Transverse colon (tissue), 4 donors: ENCODE measurements at regions not wholly inside any gene's neighbourhood (a gene's known extent, or its start where the extent isn't known, plus 50 kb on each side); places are given as distances from the start of the nearest gene placed in this dataset.
"Not testable (repeated sequence)": the region's sequence is repeated elsewhere in the genome, so short reads cannot be mapped to it uniquely, and the experiment has no call there.

Experiments used
- DNase-seq: peaks from one replicate; pipeline ENCODE4 v3.0.0-alpha.2; 2019
- H3K27ac ChIP-seq, 4 donors: fragments of 200-600 bp; sonication (generic); 2 replicates each; pipeline ENCODE4 v1.5.1; 2016 to 2018; ENCODE audit warnings: inconsistent platforms in 4 of 4
- H3K27me3 ChIP-seq: fragments of 200-600 bp; sonication (generic); 2 replicates; pipeline ENCODE4 v1.5.1; 2017; ENCODE audit warnings: inconsistent platforms
- H3K36me3 ChIP-seq, 4 donors: fragments of 200-600 bp; sonication (generic); 2 replicates each; pipeline ENCODE4 v1.5.1; 2017 to 2019; ENCODE audit warnings: inconsistent platforms in 4 of 4
- H3K4me1 ChIP-seq, 4 donors: fragments of 200-600 bp; sonication (generic); 2 replicates each; pipeline ENCODE4 v1.5.1; 2017 to 2020; ENCODE audit warnings: inconsistent platforms in 4 of 4
- H3K4me3 ChIP-seq, 4 donors: fragments of 200-600 bp; sonication (generic); 1 replicate in 1 of 4; 2 replicates in 3 of 4; pipeline versions ENCODE4 v1.5.1 to v1.6.1; 2017 to 2019; ENCODE audit warnings: inconsistent platforms in 4 of 4
- H3K9me3 ChIP-seq, 2 donors: fragments of 200-600 bp; sonication (generic); 2 replicates each; pipeline ENCODE4 v1.5.1; 2017 to 2019; ENCODE audit warnings: inconsistent platforms in 2 of 2
- CTCF ChIP-seq, 5 experiments: fragments of 200-600 bp in 3 of 5; fragments of 450-650 bp in 2 of 5; sonication (generic) in 3 of 5; IDR thresholded peaks; 1 replicate in 2 of 5; 2 replicates in 3 of 5; pipeline ENCODE4 v1.5.1; 2016 to 2017; ENCODE audit warnings: antibody characterized with exemption in 5 of 5, inconsistent platforms in 3 of 5, mild to moderate bottlenecking in 2 of 5, moderate library complexity in 1 of 5
- EP300 ChIP-seq: sonication (generic); formaldehyde crosslinking; IDR thresholded peaks from one replicate; pipeline ENCODE4 v1.6.1; 2017; ENCODE audit warnings: antibody characterized with exemption, low read depth
- POLR2A ChIP-seq: fragments of 450-650 bp; IDR thresholded peaks from one replicate; pipeline ENCODE4 v1.6.1; 2016; ENCODE audit warnings: antibody characterized with exemption, mild to moderate bottlenecking, moderate library complexity
- POLR2AphosphoS5 ChIP-seq, 3 donors: sonication (generic); formaldehyde crosslinking; IDR thresholded peaks; one replicate each; pipeline ENCODE4 v1.6.1; 2016; ENCODE audit warnings: antibody characterized with exemption in 3 of 3
- WGBS, 2 donors: methylation state at CpG; one replicate each; pipeline ENCODE4 v1.1.5; 2018; ENCODE audit warnings: low coverage in 1 of 2; 5-methylcytosine and 5-hydroxymethylcytosine counted together
- in situ Hi-C, 4 donors: fragments of 200-750 bp; cut with MboI; loops; one replicate each; pipeline versions ENCODE4 v1.15.0 to v1.15.1; 2017; ENCODE audit warnings: low sequenced_read_pairs in 3 of 4, low pct_ligation_motif_present in 1 of 4, low pct_unique_long_range_greater_than_20kb in 1 of 4
- intact Hi-C: fragments of 100-400 bp; cut with DNase I; formaldehyde crosslinking; loops from one replicate; pipeline ENCODE4 v1.15.1; 2023; ENCODE audit warnings: low total_unique reads

- H3K27me3 ChIP-seq, result no peaks in the 10 kb centered on the region
- no peaks in the 10 kb centered on the region for H3K9me3 ChIP-seq
- in situ Hi-C loops, result no loop called here
- intact Hi-C loops, result no loop called here
- H3K4me3 ChIP-seq, result no peak overlapping the region
- DNase-seq, result no peak
- H3K36me3 ChIP-seq, result no peaks in the 10 kb centered on the region
- H3K27ac ChIP-seq, result no peak overlapping the region
- 76 to 87% methylated on average over 3 of the region's 3 CpGs for WGBS, 2 donors
- TF ChIP-seq POLR2AphosphoS5 (IDR thresholded peaks at IDR 0.05), result no peak
- TF ChIP-seq EP300, result no peak
- TF ChIP-seq POLR2A, result no peak
- TF ChIP-seq CTCF (IDR thresholded peaks at IDR 0.05), result no peak
- H3K4me1 ChIP-seq, result no peaks in the 10 kb centered on the region
These were observed 260.6 kb upstream of the MME start for GRCh38 chr3:154819491-154819890.

GRCh38 chr3:154818676-154819255 lies 261.4 kb upstream of the MME start:
- intact Hi-C loops (no loop called here), in situ Hi-C loops (no loop called here)
- Histone ChIP-seq H3K9me3 (no peaks in the 10 kb centered on the region), H3K27me3 (no peaks in the 10 kb centered on the region), H3K36me3 (no peaks in the 10 kb centered on the region), H3K27ac (no peak overlapping the region), H3K4me3 (no peak overlapping the region), H3K4me1 (no peaks in the 10 kb centered on the region)
- TF ChIP-seq POLR2A (no peak), POLR2AphosphoS5 (IDR thresholded peaks at IDR 0.05) (no peak), EP300 (no peak), CTCF (IDR thresholded peaks at IDR 0.05) (no peak)
- DNase-seq, result no peak
- WGBS, 2 donors, result 39 to 50% methylated on average over 2 of the region's 2 CpGs

GRCh38 chr3:154810017-154810416 lies 270.1 kb upstream of the MME start:
- H3K4me1 ChIP-seq, intact Hi-C loops, H3K36me3 ChIP-seq, H3K4me3 ChIP-seq, DNase-seq, H3K27me3 ChIP-seq, H3K9me3 ChIP-seq, H3K27ac ChIP-seq, in situ Hi-C loops: not testable (repeated sequence)
- WGBS, 2 donors, result 80 to 88% methylated on average over 5 of the region's 5 CpGs

GRCh38 chr3:154801729-154802128 lies 278.4 kb upstream of the MME start:
- DNase-seq, result no peak
- TF ChIP-seq CTCF (IDR thresholded peaks at IDR 0.05), result no peak
- TF ChIP-seq POLR2AphosphoS5 (IDR thresholded peaks at IDR 0.05), result no peak
- intact Hi-C loops (no loop called here), in situ Hi-C loops (no loop called here)
- H3K27ac ChIP-seq, result no peak overlapping the region
- H3K36me3 ChIP-seq, result no peaks in the 10 kb centered on the region
- H3K27me3 ChIP-seq, result no peaks in the 10 kb centered on the region
- H3K4me1 ChIP-seq, result no peaks in the 10 kb centered on the region
- no peak overlapping the region for H3K4me3 ChIP-seq
- H3K9me3 ChIP-seq, result peaks cover 0 to 4% of the 10 kb centered on the region in 2 donors

- H3K9me3 ChIP-seq, result peaks cover 0 to 4% of the 10 kb centered on the region in 2 donors
- H3K36me3 ChIP-seq, result no peaks in the 10 kb centered on the region
- DNase-seq, result no peak
- TF ChIP-seq CTCF (IDR thresholded peaks at IDR 0.05) (no peak), EP300 (no peak), POLR2AphosphoS5 (IDR thresholded peaks at IDR 0.05) (no peak), POLR2A (no peak)
- WGBS, 2 donors, result 60 to 73% methylated on average over 2 of the region's 2 CpGs
- H3K4me3 ChIP-seq, result no peak overlapping the region
- intact Hi-C loops, result no loop called here
- no peaks in the 10 kb centered on the region for H3K4me1 ChIP-seq
- in situ Hi-C loops, result no loop called here
- no peaks in the 10 kb centered on the region for H3K27me3 ChIP-seq
- no peak overlapping the region for H3K27ac ChIP-seq
These were observed 280.3 kb upstream of the MME start for GRCh38 chr3:154799800-154800199.
